HCT116 (cell line): ENCODE measurements at regions not wholly inside any gene's neighbourhood (a gene's known extent, or its start where the extent isn't known, plus 50 kb on each side); places are given as distances from the start of the nearest gene placed in this dataset.

Experiments
- CTCF ChIP-seq, 3 experiments: fragments of 200-600 bp in 1 of 3; sonication (generic) in 1 of 3; IDR thresholded peaks in 2 of 3; conservative IDR thresholded peaks in 1 of 3; 2 replicates each; pipeline ENCODE4 v1.5.1; 2012 to 2017; ENCODE audit warnings: low read depth in 2 of 3, low read length in 2 of 3, antibody characterized with exemption in 1 of 3, borderline replicate concordance in 1 of 3, control low read depth in 1 of 3, mild to moderate bottlenecking in 1 of 3, mixed read lengths in 1 of 3, mixed run types in 1 of 3, moderate library complexity in 1 of 3; ENCODE audit not compliant: insufficient read depth in 1 of 3
- SIN3A ChIP-seq: IDR thresholded peaks from 2 replicates; pipeline ENCODE4 v1.6.1; 2012; ENCODE audit warnings: low read depth

- TF ChIP-seq CTCF (IDR thresholded peaks at IDR 0.05 in 2 of 3, conservative IDR thresholded peaks at IDR 0.05 in 1 of 3; ENCODE audit: borderline replicate concordance in 1 of 3, insufficient read depth in 1 of 3, low read depth in 2 of 3, low read length in 2 of 3) = no peak
- TF ChIP-seq SIN3A = no peak
Observed at GRCh38 chr4:44071959-44072955, 376.4 kb downstream of the KCTD8 start.
